ENCODE measurements at regions not wholly inside any gene's neighbourhood (a gene's known extent, or its start where the extent isn't known, plus 50 kb on each side); places are given as distances from the start of the nearest gene placed in this dataset.

DNA sequence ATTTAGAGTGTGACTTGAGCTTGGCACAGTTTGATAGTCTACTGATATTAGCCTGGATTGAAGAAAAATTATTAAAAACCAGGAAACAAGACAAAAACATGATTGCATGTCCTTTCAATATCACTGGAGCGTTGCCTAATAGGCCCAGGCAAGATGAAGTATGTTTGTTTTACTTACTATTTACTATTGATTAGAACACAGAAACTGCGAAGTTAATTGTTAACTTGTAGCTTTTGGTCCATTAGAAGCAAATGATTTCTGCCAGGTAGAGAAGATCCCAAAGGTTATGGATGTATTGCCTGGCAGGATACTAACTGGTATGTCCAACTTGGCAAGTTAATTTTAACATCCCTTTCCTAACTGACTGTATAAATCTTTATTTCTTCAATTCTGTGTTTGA lies 268.9 kb downstream of the ETNK1 start:
- no peak for TF ChIP-seq EZH2 (IDR thresholded peaks at IDR 0.05; ENCODE audit: borderline replicate concordance, insufficient read depth, low read length, poor library complexity, severe bottlenecking)
- no peak for TF ChIP-seq POLR2AphosphoS5 (IDR thresholded peaks at IDR 0.05)
- TF ChIP-seq, protein P1, sequence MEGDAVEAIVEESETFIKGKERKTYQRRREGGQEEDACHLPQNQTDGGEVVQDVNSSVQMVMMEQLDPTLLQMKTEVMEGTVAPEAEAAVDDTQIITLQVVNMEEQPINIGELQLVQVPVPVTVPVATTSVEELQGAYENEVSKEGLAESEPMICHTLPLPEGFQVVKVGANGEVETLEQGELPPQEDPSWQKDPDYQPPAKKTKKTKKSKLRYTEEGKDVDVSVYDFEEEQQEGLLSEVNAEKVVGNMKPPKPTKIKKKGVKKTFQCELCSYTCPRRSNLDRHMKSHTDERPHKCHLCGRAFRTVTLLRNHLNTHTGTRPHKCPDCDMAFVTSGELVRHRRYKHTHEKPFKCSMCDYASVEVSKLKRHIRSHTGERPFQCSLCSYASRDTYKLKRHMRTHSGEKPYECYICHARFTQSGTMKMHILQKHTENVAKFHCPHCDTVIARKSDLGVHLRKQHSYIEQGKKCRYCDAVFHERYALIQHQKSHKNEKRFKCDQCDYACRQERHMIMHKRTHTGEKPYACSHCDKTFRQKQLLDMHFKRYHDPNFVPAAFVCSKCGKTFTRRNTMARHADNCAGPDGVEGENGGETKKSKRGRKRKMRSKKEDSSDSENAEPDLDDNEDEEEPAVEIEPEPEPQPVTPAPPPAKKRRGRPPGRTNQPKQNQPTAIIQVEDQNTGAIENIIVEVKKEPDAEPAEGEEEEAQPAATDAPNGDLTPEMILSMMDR (IDR thresholded peaks at IDR 0.05; ENCODE audit: poor library complexity, severe bottlenecking) = no peak
- no peak for TF ChIP-seq RAD21 (conservative IDR thresholded peaks at IDR 0.05)
- TF ChIP-seq TAF1 (IDR thresholded peaks at IDR 0.05; ENCODE audit: low read depth) = no peak
- TF ChIP-seq, protein P2, sequence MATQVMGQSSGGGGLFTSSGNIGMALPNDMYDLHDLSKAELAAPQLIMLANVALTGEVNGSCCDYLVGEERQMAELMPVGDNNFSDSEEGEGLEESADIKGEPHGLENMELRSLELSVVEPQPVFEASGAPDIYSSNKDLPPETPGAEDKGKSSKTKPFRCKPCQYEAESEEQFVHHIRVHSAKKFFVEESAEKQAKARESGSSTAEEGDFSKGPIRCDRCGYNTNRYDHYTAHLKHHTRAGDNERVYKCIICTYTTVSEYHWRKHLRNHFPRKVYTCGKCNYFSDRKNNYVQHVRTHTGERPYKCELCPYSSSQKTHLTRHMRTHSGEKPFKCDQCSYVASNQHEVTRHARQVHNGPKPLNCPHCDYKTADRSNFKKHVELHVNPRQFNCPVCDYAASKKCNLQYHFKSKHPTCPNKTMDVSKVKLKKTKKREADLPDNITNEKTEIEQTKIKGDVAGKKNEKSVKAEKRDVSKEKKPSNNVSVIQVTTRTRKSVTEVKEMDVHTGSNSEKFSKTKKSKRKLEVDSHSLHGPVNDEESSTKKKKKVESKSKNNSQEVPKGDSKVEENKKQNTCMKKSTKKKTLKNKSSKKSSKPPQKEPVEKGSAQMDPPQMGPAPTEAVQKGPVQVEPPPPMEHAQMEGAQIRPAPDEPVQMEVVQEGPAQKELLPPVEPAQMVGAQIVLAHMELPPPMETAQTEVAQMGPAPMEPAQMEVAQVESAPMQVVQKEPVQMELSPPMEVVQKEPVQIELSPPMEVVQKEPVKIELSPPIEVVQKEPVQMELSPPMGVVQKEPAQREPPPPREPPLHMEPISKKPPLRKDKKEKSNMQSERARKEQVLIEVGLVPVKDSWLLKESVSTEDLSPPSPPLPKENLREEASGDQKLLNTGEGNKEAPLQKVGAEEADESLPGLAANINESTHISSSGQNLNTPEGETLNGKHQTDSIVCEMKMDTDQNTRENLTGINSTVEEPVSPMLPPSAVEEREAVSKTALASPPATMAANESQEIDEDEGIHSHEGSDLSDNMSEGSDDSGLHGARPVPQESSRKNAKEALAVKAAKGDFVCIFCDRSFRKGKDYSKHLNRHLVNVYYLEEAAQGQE (IDR thresholded peaks at IDR 0.05; ENCODE audit: borderline replicate concordance) = no peak
- no peak for TF ChIP-seq EP300 (conservative IDR thresholded peaks at IDR 0.05; ENCODE audit: poor library complexity, severe bottlenecking)

Data from neural cell (in vitro differentiated cells).